GM19372 (cell line): ENCODE measurements at regions not wholly inside any gene's neighbourhood (a gene's known extent, or its start where the extent isn't known, plus 50 kb on each side); places are given as distances from the start of the nearest gene placed in this dataset.
"Not testable (repeated sequence)": the region's sequence is repeated elsewhere in the genome, so short reads cannot be mapped to it uniquely, and the experiment has no call there.

Source experiments
- ATAC-seq: cut with Tn5 transposase; IDR thresholded peaks from one replicate; pipeline ENCODE4 v1.9.1; 2021; ENCODE audit warnings: mild to moderate bottlenecking, low read depth, moderate library complexity; ENCODE audit not compliant: unreplicated experiment

- no peak for ATAC-seq
Observed at GRCh38 chr14:24744641-24745040, 110.7 kb upstream of the GZMB start.

GRCh38 chr14:24741871-24742270 lies 107.9 kb upstream of the GZMB start:
- no peak for ATAC-seq

- ATAC-seq: no peak
Observed at GRCh38 chr14:24735984-24736630, 102.1 kb upstream of the GZMB start.

- ATAC-seq: no peak
Observed at GRCh38 chr14:24734917-24735500, 101.0 kb upstream of the GZMB start.

- no peak for ATAC-seq
Observed at GRCh38 chr14:24726480-24726879, 92.5 kb upstream of the GZMB start.

- ATAC-seq: no peak
Observed at GRCh38 chr14:24725311-24725710, 91.3 kb upstream of the GZMB start.

GRCh38 chr14:24721775-24722174 lies 87.8 kb upstream of the GZMB start:
- no peak for ATAC-seq

GRCh38 chr14:24715239-24715638 lies 81.2 kb upstream of the GZMB start:
- no peak for ATAC-seq

GRCh38 chr14:24713404-24713803 lies 79.4 kb upstream of the GZMB start:
- ATAC-seq: no peak

- no peak for ATAC-seq
Observed at GRCh38 chr14:24712909-24713308, 78.9 kb upstream of the GZMB start.

- ATAC-seq: no peak
Observed at GRCh38 chr14:24712374-24712773, 78.4 kb upstream of the GZMB start.

- ATAC-seq: no peak
Observed at GRCh38 chr14:24710403-24711112, 76.6 kb upstream of the GZMB start.

- ATAC-seq: no peak
Observed at GRCh38 chr14:24708684-24709083, 74.7 kb upstream of the GZMB start.

- ATAC-seq: no peak
Observed at GRCh38 chr14:24706351-24706750, 72.4 kb upstream of the GZMB start.

GRCh38 chr14:24705840-24706239 lies 71.8 kb upstream of the GZMB start:
- peak; percentile 89 for ATAC-seq

GRCh38 chr14:24701062-24701461 lies 67.1 kb upstream of the GZMB start:
- no peak for ATAC-seq

- ATAC-seq: no peak
Observed at GRCh38 chr14:24700511-24700910, 66.5 kb upstream of the GZMB start.

- peak; percentile 59 for ATAC-seq
Observed at GRCh38 chr14:24699052-24699451, 65.1 kb upstream of the GZMB start.

GRCh38 chr14:24696280-24696920 lies 62.4 kb upstream of the GZMB start:
- ATAC-seq: not testable (repeated sequence)

- ATAC-seq: no peak
Observed at GRCh38 chr14:24695265-24696241, 61.6 kb upstream of the GZMB start.
